Skin epidermis (tissue), 12 donors: ENCODE measurements at regions not wholly inside any gene's neighbourhood (a gene's known extent, or its start where the extent isn't known, plus 50 kb on each side); places are given as distances from the start of the nearest gene placed in this dataset.
A peak's percentile ranks its signal among the peaks of the same experiment; 100 is the strongest.

Source experiments
- H3K27ac ChIP-seq, 21 experiments: fragments of 200-600 bp; sonication (generic) in 11 of 21; one replicate each; pipeline ENCODE4 v1.5.0; 2020; ENCODE audit warnings: mild to moderate bottlenecking in 3 of 21, inconsistent platforms in 2 of 21, moderate library complexity in 2 of 21
- H3K4me3 ChIP-seq, 7 experiments: fragments of 200-600 bp; sonication (generic) in 2 of 7; one replicate each; pipeline ENCODE4 v1.5.0; 2020; ENCODE audit warnings: inconsistent platforms in 2 of 7, mild to moderate bottlenecking in 2 of 7, moderate library complexity in 1 of 7

DNA sequence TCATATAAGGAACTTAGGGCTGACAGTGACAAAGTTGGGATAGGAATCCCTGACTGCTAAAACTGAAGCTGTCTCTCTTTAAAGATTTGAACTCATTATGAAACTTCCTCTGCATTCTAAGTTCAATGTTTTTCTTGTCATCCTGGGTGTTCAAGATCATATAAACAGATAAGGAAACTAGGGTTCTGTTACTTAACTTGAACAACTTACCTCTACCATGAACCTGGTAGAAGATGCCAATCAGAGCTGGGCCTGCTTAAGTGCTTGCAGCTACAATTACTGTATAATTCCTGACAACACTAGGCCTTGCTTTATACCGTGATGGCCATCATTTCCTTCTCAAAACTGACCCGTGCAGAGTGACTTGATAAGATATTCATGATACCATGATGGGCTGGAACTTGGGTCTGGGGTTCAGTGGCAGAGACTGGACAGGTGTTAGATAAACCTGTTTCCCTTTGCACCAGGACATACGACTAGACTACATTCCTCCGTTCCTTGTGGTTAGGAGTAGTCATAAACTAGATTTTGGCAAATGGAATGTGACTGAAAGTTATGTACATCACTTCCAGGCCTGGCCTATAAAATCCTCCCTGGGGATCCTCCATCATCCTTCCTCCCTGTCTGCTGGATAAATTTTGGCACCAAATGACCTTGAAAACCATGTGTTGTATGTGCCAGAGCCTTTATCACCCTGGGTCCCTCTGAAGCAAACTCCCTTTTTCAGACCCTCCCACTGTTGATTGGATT lies 172.2 kb upstream of the PRICKLE1 start:
- Histone ChIP-seq H3K27ac (peak overlapping the region in 1 of 21 experiments; percentile 49), H3K4me3 (no peak overlapping the region)

DNA sequence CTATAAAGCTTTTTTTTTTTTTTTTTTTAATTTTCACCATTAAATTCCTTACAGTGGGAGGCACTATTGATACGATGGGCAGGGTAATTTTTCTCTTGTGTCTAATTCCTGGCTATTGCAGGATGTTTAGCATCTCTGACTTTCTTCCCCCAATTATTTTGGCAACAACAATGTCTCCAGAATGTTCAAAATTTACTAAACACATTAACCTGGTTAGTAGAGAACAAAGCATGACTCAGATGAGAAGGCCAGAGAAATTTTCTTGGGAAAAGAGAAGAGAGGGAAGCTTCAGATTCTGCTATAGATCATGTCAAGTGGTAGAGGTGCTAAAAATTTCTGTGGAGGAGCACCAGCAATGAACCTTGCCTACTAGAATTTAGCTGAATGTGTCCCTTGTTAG lies 171.5 kb upstream of the PRICKLE1 start:
- Histone ChIP-seq H3K4me3 (no peak overlapping the region), H3K27ac (peak overlapping the region in 1 of 21 experiments; percentile 49)

DNA sequence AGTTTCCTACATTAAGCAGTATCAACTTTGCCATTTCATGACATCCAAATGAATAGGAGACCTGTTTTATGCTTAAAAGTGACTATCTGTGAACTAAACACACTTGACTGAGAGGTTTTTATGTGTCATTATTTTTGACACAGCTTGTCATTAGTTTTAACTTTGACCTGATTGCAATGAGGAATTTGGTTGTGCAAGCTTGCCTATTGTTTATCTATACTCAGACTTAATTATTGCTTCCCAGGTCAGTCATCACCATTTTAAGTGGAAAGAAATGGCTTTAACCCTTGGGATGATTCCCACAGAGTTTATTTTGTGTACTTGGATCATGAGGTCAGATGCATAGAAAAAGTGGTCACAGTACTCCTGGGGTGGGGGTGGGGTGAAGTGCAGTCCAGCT lies 171.0 kb upstream of the PRICKLE1 start:
- peak overlapping the region in 1 of 21 experiments; percentile 49 for H3K27ac ChIP-seq

DNA sequence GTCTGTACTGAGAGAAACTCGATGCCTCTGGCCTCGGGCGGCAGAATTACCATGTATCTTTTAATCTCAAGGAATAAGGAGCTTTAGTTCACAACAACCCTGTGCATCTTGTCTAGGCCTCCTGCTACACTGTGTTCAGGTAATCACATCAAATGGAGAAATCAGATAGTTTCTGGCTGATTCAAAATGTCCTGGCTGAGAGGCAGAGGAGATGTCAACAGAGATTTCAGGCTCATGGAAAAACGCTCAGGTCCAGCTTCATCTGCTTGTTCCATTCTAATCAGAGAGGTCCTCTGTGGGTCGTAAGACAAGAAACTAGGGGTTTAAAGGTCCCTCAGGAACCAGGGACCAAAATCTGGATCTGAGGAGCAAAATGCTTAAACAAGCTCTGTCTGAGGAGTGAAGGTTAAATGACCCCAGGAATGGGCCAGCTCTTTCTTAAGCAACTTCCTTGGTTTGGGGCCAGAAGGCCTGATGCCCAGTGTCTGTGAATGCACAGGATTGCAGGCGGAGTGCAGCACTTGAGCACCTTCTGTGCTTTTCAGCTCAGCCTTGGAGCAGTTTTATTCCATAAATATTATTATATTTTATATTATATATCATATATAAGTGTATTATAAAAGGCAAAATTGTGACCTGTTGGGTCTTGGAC lies 170.2 kb upstream of the PRICKLE1 start:
- Histone ChIP-seq H3K4me3 (no peak overlapping the region), H3K27ac (peak overlapping the region in 7 of 21 experiments; percentile 7 to 59 (median 25))

More for the DNA sequence above, 171.0 kb upstream of the PRICKLE1 start:
- no peak overlapping the region for H3K4me3 ChIP-seq

DNA sequence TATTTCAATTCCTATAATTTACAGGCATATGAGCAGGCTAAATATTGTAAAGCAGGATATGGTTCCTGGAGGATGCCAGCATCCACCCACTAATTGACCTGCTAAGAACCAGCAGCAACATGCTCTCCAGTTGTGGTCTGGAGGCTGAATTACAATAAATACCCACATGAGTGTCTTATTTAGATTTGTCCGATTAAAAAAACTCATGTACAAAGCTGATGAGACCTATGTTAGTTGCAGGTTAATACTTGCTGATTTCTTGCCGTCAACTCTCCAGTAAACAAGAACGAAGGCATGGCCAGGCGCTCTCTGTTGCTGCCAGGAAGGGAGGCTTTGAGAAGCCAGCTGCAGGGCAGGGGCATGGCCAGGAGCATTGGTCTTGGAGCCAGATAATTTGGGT lies 169.3 kb upstream of the PRICKLE1 start:
- H3K4me3 ChIP-seq, result no peak overlapping the region

DNA sequence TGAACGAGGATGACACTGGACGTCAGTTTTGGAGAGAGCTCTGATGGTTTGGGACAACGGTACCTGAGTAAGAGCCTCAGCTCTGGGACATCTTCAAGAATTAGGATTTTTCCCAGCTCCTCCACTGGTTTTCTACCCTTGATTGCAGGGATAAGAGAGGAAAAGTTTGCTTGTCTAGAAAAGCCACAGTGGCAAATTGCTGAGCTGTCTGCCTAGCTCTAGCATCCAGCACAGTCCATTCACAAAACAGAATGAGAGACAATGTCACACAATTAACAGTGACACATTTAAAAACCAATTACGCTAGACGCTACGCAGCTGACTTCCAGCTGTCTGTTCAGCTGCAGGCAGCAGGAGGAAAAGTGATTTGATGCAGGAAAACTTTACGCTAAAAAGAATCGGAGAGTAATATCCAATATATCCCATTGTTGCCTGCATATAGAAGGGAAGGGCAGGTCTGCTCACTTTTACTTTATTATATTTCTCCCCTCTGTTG lies 168.1 kb upstream of the PRICKLE1 start:
- peak overlapping the region in 9 of 21 experiments; percentile 12 to 78 (median 41) for H3K27ac ChIP-seq

More for the DNA sequence above, 169.3 kb upstream of the PRICKLE1 start:
- peak overlapping the region in 3 of 21 experiments; percentile 18 to 78 (median 25) for H3K27ac ChIP-seq

DNA sequence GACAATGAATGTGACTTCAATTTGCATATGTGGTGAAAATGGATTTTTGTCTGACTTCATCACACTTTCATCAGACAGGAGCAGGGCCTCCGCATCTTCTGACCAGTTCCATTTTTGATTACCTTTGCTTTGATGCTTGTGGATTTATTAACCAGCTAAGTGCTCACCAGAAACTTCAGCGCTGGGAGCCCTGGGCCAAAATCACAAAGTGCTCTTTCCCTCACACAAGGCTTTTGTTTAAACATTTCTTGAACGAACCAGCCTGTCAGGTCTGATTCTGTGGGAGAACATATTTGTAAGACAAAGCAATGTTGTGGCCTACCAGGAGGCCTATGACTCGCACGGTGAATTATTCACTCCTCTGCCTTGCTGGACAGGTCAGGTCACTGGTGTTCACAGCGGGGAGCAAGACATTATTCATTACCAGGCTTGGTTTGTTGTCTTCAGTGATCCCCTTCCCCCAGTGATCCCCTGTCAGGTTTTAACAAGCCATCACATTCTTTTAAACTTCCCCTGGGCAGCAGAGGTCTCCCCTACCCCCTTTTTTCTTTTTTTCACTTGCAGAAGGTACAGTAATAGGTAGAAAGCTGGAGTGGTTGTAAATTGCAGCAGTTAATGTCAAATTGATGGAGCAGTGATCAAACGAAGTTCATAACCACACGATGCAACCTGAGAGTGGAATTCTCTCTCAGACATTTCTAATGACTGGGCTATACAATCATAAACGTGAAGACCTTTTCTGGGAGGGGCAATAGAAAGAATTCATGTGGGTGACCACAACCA lies 167.5 kb upstream of the PRICKLE1 start:
- peak overlapping the region in 12 of 21 experiments; percentile 6 to 78 (median 42) for H3K27ac ChIP-seq
- no peak overlapping the region for H3K4me3 ChIP-seq

More for the DNA sequence above, 168.1 kb upstream of the PRICKLE1 start:
- H3K4me3 ChIP-seq, result no peak overlapping the region

DNA sequence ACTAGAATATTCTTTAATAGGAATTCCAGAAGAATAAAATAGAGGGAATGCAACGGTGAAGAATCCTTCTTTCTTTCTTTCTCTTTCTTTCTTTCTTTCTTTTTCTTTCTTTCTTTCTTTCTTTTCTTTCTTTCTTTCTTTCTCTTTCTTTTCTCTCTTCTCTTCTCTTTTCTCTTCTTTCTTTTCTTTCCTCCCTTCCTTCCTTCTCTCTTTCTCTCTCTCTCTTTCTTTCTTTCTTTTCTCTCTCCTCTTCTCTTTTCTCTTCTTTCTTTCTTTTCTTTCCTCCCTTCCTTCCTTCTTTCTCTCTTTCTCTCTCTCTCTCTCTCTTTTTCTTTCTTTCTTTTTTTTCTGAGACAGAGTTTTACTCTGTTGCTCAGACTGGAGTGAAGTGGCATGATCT lies 160.8 kb upstream of the PRICKLE1 start:
- Histone ChIP-seq H3K4me3 (no peak overlapping the region), H3K27ac (no peak overlapping the region)

DNA sequence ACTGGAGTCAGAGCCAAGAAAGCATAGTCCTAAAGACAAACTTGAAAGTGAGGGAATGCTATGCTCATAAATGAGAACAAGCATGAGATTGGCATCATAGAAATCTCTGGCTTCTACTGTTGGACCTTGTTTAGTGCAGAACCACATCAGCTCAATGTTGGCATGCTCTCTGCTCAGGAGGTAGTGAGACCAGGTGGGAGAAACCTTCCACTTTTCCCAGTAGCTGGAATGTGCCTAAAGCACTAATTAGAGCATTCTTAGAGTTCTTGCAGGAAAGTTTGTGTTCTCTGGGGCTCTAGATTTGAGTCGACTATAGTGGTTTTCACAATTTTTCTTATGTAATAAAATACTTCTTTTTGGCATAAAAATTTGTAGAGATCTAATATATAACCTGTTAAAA lies 159.7 kb upstream of the PRICKLE1 start:
- no peak overlapping the region for H3K27ac ChIP-seq

DNA sequence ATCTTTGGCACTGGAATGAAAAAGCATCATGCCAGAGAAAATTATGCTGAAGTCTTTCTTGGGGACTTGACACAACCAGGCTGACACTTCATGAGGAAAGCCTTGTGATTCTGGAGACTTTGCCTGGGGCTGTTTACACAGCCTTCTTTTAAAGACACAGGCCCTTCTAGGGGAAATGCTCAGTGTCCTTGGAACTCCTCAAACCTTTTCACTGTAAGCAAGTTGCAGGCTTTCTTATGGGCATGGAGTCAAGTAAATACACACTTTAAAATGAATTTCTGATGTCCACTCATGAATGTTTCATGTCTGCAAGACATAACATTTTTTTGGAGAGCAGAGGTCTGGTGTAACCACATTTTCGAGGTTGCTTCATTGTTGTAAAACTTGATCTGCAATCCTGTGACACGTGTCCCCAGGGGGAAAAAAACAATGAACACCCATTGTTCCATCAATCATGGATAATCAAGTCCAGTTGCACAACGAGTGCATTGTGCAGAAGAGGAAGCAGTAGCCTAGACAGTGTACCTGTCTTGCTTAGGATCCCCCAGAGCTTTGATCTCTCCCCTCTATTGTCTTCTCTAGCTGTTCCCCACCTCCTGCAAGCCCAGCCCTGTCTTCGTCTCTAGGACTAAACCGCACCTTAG lies 155.1 kb upstream of the PRICKLE1 start:
- Histone ChIP-seq H3K4me3 (no peak overlapping the region), H3K27ac (peak overlapping the region in 3 of 21 experiments; percentile 23 to 58 (median 26))

More for the DNA sequence above, 159.7 kb upstream of the PRICKLE1 start:
- no peak overlapping the region for H3K4me3 ChIP-seq

DNA sequence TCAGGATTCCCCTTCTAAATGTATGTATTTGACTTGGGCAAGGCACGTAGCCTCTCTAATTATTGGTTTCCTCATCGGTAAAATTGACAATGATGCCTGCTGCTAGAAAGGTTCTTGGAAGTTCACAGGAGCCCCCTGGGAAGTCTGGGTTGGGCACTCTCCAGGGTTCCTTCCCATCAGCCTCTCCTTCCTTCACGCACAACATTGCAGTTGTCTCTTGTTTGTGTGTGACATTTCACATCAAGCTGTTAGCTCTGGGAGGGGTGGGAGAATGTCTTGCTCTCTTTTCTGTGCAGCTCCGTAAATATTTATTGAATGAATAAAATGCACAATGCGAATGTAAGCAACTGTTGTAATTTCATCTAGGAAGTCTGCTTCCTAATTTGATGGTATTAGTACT lies 153.2 kb upstream of the PRICKLE1 start:
- no peak overlapping the region for H3K27ac ChIP-seq
- no peak overlapping the region for H3K4me3 ChIP-seq

DNA sequence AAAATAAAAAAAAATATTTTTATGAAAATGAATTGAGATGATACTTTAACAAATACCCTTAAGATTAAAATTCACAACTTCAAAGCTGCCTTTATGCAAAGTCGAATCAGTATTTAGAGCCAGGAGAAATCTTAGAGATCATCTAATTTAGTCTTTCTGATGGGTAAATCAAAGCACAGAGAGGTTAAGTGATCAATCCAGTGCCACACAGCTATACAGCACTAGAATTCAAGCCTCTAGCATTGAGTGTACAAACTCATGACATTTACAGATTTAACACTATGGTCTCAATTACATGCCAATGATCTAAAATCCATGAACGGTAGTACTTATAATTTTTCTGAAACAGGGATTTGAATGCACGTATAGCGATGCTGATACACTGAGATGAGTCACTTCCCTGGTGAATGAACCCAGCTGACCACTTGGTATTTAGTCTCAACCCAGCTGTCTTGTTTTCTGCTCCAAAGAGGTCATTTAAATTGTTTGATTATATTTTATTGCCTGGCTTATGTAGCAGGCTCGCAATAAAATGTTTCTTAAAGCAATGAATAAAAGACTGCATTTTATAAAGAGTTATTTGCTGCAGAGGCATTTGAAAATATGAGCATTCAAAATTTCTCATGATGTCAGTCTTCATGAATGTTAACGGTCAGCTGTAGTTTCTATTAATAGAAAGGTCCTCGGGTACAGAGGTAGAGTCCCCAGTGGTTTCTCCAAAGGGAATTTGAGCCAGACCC lies 152.4 kb upstream of the PRICKLE1 start:
- Histone ChIP-seq H3K4me3 (no peak overlapping the region), H3K27ac (no peak overlapping the region)

DNA sequence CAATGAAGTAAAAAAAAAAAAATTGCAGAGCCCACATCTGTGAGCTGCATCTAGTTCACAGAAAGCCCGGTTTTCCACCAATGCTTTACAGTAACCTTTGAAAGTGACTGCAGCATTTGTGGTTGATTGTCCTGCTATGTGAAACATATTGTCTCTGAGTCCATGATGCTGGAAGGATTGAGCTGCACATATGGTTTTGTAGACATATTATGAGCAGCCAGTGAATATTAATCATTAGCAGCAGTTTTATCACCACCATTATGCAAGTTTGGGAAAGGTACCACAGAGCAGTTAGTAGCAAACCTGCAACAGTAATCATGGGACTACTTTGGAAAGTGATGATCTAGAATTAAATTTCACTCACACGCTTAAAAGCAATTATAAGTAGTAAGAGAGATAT lies 151.5 kb upstream of the PRICKLE1 start:
- H3K27ac ChIP-seq, result no peak overlapping the region

DNA sequence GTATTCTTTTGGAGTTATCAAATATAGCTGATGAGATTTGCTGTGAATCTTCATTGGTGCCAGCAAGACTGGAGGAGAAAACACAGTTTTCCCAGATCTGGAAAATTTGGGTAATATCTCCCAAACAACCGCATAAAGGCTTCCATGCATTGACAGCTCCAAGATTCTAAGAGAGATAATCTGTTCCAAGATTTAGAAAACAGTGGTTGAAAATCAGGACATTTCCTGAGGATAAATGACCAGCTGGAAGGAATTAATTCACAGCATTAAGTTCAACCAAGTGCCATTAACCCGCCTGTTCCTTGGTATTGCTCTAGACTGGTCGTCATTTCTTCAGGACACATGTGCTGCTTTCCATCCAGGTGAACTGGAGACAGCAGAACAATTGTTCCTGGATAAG lies 147.9 kb upstream of the PRICKLE1 start:
- no peak overlapping the region for H3K4me3 ChIP-seq
- H3K27ac ChIP-seq, result no peak overlapping the region

More for the DNA sequence above, 151.5 kb upstream of the PRICKLE1 start:
- H3K4me3 ChIP-seq, result no peak overlapping the region

DNA sequence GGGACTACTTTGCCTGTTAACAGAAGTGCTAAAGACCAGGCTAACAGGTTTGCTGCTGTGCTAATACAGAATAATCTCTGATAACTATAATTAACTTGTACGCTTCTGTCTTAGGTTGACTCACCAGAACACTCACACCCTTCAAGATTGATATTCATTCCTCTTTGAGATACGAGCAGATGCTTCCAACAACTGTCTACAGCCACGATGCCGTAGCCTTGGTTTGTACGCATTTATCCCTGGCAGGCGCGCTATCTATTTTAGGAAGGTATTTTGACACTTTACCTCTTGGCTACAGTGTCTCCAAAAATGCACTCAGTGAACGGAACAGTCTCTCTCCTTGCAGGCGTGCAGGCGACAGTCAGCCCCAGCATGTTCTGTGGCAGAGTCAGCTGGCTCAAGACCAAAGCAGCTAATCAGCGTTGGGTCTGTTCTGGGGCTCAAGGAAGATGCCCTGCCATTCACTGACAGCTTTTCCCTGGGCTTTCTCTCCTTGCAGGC lies 146.4 kb upstream of the PRICKLE1 start:
- Histone ChIP-seq H3K27ac (no peak overlapping the region), H3K4me3 (no peak overlapping the region)

DNA sequence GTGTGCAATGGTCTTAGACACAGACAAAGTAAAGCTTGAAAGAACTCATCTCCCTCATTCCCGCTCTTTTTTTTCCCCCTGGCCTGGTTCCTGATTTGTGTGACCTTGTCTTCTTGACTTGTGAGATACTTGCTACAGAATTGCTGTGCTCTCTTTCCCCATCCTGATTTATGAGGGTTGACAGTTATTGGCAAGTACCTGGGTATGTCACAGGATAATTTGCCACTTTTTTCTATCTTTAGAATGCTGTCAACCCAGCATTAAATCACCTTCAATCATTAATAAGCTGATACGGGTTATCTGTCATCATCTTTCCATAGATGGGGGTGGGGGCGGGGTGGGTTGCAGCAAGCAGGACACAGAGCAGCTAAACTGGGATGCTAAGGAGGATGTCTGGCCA lies 144.4 kb upstream of the PRICKLE1 start:
- Histone ChIP-seq H3K4me3 (no peak overlapping the region), H3K27ac (no peak overlapping the region)

DNA sequence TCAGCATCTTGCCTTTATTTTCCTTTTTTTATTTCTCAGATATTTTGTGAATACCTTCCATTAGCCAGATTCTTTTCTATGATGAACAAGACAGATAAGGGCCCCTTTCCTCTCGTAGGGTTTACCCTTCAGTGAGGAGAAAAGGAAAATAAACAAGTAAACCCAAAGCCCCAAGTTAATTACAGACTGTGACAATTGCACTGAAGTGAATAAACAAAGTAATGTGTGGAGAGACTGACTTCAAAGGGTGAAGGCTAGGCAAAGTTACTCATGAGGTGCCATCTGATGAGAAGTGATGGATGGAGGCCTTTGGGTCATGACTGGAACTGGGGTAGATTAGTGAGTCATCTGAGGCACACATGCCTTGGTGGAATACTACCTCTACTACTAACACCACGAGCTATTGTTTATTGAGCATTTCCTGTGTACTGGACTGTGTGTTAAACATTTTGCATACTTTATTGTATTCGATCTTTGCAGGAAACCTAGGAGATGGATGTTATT lies 143.4 kb upstream of the PRICKLE1 start:
- no peak overlapping the region for H3K27ac ChIP-seq
- no peak overlapping the region for H3K4me3 ChIP-seq

DNA sequence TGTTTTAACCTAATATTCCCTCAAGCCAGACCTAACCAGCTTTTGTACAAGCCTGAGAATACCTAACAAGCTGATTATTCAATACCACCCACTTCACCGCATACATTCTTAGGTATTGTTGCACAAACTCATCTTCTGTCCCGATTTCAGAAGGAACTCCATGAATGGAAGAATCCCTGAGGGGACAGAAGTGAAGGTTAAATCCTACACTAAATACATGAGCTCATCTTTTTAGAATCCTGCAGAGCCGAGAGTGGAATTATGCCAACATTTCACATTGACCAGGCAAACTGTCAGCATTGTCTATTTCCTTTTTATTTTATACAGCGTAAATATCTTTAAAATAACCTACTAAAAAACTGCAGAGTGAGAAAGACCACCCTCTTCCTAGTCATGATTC lies 140.7 kb upstream of the PRICKLE1 start:
- no peak overlapping the region for H3K4me3 ChIP-seq
- no peak overlapping the region for H3K27ac ChIP-seq

DNA sequence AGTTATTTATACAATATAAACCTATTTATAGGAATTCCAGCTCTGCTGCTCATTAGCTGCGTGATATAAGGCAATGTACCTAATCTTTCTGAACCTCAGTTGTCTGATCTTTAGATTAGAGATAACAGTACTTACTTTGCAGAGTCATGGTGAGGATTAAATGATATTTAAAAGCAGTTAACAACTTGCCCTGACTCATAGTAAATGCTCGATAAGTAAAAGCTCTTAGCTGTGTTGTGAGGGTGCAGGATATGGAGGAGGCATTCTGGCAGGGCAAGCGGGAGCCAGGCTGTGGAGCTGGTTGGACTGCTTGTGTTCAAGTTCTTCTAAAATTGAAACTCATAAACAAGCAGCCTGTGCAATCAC lies 140.0 kb upstream of the PRICKLE1 start:
- Histone ChIP-seq H3K27ac (peak overlapping the region in 1 of 21 experiments; percentile 4), H3K4me3 (no peak overlapping the region)
